Non-pigmented ciliary epithelial cell (primary cell): ENCODE measurements at regions not wholly inside any gene's neighbourhood (a gene's known extent, or its start where the extent isn't known, plus 50 kb on each side); places are given as distances from the start of the nearest gene placed in this dataset.

Experiments
- DNase-seq: peaks from one replicate; pipeline ENCODE4 v3.0.0-alpha.2; 2010; ENCODE audit warnings: low read depth

DNA sequence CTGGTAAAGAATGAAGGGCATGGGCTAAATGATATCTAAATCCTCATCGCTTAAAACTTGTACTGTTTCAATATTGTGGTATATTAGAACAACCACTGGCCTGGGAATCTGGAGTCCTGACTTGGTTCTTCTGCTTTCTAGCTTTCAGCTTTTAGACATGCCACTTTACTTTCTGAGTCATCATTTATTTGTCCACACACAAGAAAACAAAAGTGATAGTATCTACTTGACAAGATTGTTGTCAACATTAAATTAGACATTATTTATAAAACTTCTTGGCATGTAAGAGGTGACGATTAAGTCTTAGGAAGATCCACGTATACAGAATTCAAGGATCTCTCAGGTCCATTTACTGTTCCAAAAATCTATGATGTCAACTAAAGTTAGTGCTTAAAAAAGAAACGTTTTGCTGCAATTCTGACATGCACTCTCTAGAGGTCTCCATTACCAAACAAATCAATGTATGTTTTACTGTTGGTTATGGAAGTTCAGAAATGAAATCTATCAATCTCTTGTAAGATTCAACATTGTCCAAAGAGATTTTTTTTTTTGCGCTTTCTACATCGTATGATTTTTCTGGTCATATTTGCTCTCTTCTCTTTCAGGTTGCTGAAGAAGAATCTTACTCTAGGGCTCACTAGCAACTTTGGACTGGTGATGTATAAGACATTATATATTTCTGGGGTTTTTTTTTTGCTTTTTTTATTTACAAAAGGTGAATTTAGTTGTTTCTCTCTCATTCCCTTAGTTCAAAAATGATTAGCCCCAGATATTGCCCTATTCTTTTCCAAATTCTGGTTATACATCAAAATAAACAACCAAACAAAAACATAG, 53.6 kb upstream of the DYNC1I1 start:
- peak; percentile 3 for DNase-seq

DNA sequence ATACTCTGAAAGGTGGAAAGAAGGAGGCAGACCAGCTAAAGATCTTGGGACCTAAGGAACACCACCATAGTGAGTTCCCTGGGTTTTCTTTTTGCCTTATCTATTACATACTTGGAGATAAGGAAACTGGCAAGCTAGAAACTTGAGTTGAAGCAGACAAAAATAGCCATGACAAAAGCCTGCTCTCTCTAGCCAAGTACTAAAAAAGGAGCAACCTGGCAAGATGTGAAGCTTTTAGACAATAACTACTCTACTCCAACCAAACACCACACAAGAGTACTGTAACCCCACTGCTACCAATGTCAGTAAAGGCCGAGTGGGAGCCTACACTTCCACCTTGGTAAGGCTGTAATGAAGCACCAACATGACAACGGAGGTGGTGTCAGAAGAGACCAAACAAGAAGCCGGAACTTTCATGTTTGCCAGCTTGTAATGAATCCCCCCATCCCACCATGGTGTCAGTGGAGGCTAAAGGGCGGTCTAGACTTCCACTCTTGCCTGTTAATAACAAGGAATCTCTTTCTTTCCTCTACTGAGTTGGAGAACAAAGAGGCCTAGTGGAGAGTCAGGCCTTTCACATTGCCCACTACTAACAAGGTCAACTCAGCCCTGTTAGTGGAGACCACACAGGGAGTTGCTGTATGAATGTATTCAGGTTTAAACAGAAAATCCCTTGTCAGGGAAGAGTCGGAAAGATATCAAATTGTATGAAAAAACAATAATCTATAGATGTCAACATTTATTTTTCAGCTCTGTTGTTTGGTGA, 55.8 kb upstream of the DYNC1I1 start:
- no peak for DNase-seq

DNA sequence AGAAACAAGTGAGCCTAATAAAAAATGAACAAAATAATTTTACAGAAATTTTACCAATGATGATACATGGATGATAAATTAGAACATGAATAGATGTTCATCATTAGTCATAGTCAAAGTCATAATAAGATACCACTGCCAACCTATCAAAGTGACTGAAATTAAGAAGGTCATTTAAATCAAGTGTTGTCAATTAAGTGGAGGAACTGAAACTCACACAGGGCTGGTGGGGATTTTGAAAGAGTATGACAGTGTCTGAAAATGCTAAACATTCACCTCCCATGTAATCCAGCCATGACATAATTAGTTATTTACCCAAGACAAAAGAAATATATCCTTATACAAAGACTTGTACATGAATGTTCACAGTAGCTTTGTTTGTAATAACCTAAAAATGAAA, 57.1 kb upstream of the DYNC1I1 start:
- DNase-seq = no peak

DNA sequence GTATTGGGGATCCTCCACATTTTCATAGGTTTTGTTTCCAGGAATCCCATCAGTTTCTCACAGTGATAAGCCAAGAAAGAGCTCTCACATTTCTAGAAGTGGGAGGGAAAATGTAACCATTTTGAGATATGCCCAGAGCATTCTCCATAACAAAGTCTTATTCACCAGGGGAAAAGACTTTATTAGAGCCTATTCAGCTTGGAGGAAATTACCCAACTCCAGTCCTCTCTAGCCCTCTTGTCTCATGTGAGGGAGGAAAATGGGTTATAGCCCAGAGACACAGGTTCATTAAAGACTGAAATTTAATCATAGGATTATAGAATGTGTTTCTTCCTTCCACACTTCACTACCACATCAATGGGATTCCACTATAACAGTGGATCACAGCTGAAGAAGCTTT, 61.6 kb upstream of the DYNC1I1 start:
- DNase-seq = no peak

DNA sequence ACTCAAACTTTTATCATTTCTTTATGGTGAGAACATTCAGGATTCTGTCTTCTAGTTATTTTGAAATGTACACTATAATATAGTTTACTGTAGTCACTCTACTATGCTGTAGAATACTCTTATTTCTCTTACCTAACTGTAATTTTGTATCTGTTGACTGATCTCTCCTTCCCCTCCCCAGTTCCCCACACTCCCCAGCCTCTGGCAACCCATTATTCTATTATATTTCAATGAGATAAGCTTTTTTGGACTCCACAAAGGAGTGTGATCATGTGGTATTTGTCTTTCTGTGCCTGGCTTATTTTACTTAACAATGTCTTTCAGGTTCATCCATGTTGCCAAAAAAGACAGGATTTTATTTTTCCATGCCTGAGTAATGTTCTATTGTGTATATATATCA, 71.4 kb upstream of the DYNC1I1 start:
- no peak for DNase-seq

DNA sequence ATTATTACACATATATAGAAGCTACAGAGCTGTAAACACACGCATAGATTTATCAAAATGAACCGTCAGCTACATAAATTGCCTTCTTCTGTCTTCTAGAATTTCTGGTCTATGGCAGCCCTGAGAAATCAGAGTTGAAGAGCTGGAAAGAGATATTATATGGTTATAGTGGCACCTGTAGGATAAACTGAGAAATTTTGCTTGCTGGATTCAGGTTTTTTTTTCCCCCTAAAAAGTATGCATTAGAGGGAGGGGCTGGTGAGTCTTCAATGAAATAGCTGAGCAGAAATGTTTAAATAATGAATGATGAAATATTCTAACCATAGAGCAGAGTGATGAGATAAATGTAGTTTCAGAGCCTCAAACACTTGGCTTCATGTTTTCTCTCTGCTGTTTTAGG, 78.0 kb upstream of the DYNC1I1 start:
- no peak for DNase-seq

DNA sequence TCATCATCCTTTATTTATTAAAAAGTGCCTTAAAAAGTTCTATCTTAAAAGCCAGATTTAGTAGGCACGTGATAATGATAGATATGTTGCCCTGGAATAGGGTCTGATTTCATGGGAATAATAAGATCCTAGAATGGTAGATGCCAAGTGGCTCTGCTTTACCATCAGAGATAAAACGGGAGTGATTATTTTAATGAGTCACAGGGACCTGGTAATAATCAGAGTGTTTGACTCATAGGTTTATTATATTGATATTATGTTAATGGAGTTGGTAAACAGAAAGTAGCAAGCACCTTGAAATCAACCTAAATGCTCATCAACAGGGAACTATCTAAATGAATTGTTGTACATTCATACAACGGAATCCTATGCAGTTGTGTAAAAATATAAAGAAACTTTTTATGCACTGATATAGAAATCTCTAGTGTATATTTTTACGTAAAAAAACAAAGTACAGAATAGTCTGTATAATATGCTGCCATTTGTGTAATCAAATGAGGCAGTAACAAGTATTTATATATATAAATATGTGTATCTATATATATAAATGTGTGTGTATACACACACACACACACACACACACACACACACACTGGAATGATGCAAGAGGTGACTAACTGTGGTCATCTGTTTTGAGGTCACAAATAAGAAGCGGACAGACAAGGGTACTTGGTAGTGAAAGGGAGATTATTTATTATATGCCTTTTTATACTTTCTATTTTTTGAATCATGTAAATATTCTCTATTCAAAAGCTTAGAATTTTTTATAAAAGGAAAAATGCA, 78.6 kb upstream of the DYNC1I1 start:
- no peak for DNase-seq

DNA sequence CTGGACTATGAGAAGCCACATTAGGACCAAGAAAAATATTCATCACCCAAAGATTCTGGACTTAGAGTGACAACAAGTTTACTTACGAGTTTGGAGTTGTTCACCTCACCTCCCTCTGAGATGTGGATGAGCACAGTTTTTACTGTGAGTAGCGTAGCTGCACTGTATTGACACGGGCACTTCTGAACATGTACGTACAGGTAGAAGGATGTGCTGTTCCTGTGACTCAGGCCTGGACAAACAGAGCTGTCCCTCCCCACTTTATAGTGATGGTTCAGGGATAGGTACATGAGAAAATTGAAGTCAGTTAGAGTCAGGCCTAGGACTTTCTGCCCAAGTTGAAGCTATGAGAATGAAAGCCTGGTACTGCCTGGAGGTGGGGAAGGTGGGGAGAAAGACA, 80.9 kb upstream of the DYNC1I1 start:
- no peak for DNase-seq

DNA sequence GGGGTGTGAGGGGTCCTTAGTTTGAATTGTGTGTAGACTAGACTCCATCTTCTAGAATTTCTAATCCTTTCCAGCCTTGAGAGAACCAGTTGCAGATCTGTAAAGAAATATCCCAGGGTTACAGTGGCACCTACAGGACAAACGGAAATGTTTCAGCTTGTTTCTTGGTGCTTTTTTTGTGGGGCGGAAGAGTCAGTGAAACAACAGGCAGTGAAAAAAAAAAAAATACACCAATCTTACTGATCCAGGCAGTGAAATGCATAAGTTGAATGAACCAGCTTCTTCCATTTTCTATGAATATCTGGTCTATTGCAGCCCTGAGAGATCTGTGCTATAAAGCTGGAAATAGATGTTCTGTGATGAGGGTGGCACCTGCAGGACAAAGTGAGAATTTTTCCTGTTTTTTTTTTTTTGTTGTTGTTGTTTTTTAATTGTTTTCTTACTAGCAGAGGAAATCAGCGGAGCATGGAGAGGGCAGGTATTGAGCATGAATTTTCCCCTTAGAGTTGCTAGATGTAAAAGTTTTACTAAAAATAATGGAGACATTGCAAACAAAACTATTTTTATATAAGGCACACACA, 81.9 kb upstream of the DYNC1I1 start:
- no peak for DNase-seq

DNA sequence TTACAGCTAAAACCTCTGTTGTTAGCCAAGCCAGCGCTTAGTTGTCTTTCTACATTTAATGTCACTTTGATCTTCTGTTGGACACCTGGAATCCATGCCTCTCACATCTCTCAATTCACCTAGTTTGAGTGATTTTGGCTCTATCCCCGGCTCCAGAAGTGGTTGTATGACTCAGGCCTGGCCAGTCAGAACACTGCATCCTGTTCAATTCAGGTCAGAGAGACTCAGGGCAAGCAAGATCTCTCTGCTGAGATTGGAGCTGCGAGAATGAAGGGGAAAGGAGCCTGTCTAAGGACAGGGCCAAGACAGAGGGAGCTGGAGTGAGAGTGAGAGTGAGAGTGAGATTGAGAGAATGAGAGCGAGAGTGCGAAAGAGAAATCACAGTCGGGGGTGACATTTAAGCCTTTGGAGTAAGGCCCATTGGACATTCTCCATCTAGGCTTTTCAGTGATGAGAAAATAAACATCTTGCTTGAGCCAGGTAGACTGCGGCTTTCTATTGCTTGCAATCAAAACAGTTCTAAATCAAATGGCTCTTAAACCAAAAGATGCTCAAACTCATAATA, 83.3 kb upstream of the DYNC1I1 start:
- DNase-seq = no peak

DNA sequence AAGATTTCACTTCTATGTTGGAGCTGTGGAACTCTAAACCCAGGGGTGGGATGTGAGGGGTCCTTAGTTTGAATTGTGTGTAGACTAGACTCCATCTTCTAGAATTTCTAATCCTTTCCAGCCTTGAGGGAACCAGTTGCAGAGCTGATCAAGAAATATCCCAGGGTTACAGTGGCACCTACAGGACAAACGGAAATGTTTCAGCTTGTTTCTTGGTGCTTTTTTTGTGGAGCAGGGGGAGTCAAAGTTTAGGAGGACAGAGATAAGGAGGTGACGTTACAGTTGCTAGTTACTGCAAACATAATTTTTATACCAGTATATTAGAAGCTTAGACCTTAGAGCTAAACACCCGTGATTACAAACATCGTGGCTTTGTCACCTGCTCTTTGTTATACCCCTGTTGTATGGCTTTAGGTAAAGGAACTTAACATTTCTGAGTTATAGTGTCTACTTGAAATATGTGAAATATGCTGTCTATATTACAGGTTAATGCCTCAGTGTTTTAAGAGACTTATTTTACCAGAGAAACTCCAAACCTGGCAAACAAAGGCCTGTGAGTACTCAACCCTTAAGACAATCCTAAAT, 84.5 kb upstream of the DYNC1I1 start:
- DNase-seq = no peak

DNA sequence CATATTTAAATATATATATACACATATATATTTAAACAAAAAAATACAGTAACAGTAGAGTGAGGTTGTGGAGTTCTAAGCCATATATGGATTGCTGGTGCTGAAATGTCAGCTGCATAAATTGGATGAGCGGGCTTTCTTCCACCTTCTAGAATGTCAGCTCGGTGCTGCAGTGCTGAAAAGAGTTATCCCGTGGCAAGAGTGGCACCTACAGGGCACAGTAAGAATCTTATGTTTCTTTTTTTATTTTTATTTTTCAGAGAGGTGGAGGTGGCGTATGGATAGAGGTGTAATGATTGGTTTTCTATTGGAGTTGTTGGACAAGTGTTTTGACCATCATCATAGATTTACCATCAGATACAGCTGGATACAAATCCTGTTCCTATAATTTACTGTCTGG, 86.2 kb upstream of the DYNC1I1 start:
- DNase-seq = no peak

DNA sequence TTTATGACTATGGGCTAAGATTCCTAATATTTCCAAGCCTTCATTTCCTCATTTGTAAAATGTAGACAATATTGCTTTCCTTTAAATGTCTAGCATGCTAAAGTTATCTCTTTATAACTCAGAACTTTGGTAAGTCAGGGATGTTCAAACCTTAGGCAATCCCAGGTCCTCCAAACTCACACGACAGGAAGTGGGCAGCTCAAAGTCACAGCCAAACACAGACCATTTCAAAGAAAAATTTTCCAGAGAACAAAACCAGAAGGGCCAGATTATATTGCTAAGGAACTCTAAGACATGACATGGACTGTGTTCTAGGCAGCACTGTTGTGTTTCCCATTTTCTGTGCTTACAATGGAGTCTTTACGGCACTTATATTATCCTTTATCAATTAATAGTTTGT, 87.8 kb upstream of the DYNC1I1 start:
- no peak for DNase-seq

DNA sequence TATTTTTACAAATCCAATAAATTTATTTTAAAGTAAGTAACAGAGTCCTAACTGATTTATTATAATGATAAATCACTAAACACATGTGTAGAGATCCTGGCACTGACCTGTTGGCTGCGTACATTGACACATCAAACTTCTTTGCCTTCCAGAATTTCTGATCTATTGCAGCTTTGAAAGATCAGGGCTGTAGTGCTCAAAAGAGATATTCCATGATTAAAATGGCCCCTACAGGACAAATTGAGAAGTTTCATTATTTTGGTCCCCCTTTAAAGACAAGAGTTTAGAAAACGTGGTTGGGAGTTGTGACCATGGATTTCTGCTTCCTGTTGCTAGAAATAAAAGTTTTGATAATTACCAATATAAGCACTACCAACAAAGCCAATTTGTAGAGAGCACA, 87.7 kb upstream of the PDK4 start:
- DNase-seq = no peak

DNA sequence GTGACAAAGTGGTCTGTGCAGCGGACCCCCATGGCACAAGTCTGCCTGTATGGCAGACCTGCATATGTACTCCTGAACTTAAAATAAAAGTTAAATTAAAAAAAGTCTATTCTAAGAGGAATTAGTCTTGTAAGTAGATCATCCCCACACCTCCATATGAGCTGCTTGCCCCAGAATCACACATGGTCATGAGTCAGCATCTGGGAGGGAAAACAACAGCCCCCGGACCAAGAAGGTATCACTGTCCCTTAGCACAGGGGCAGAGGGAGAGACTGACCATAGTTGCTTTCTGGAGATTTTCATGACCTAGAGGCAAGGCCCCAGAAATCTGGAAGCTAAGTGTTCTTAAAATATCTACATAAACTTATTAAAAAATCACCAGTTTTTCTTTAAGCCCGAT, 86.6 kb upstream of the PDK4 start:
- no peak for DNase-seq

DNA sequence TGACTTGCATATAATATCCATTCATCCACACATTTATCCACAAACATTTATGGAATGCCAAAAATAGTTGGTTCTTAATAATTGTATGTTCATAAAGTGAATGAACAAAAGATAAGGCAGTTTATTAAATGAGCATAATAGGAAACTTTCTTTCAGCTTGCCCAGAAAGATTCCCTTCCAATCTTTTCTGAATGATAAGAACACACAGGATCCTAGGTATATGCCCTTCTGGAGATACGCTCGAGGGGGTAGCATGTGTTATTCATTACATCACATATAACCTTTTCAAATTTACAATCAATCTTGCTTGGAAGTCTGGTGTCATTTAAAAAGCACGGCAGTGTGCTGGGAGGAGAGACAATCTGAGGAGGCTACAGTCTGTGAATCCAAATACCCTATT, 80.4 kb upstream of the PDK4 start:
- no peak for DNase-seq

DNA sequence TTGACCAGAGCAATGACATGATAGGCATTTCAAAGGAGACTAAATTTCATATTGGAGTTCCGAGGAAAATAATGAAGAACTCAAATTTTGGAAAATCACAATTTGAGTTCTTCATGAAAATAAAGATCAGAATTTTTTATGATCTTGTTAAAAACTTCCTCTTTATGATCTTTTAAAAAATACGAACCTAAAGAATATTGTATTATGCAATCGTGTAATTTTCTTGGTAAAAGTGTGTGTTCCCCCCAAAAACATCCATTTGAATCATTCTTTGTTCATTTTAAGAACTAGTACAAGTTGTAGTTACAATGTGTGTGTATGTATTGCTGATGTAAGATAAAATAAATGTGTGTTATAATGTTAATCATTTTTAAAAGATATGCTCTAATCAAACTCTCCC, 79.3 kb upstream of the PDK4 start:
- no peak for DNase-seq

DNA sequence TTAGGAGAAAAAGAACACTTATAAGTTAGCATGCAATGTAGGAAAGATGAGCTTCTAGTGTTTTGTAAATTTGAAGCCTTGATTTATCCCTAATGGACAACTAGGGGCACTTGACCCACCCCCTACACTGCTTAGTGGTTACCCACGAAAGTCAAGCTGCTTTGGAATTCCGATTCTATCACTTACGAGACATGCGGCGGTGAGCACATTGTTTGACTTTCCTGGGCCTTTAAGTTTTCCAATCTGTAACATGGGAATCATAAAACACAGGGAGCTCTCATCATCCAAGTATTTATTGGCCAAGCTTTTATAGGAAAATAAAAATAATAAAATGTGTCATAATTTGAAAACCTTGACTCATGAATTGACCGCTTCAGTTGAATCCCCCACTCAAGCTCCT, 78.7 kb upstream of the PDK4 start:
- no peak for DNase-seq

DNA sequence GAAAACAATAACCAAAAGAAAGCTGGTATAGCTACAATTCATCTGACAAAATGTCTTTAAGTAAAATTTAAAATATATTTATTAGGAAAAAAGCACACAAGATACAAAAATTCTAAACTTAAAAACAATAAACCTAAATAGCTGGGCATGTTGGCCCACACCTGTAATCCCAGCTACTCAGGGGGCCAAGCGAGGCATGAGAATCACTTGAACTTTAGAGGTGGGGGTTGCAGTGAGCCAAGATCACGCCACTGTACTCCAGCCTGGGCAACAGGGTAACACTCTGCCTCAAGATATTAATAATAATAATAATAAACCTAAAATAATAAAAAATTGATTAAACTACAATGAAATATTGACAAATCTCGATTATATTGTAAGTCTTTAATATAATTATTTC, 77.8 kb upstream of the PDK4 start:
- DNase-seq = no peak

DNA sequence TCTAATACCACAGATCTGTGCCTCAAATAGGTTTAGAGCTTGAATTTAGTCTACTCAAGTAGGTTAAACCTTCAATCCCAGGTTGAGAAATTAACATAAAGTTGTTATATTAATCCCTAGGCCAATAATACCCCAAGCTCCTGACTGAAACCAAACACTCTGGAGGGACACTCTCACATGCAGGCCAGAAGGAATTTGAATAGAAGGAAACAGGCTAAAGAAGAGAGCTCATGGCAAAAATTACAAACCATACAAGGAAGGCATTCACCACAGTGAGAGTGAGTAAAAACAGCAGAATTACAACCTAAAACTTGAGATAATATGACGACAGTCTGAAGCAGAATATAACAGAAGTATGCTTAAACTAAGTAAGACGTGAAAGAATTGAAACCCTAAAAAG, 76.1 kb upstream of the PDK4 start:
- DNase-seq = no peak

DNA sequence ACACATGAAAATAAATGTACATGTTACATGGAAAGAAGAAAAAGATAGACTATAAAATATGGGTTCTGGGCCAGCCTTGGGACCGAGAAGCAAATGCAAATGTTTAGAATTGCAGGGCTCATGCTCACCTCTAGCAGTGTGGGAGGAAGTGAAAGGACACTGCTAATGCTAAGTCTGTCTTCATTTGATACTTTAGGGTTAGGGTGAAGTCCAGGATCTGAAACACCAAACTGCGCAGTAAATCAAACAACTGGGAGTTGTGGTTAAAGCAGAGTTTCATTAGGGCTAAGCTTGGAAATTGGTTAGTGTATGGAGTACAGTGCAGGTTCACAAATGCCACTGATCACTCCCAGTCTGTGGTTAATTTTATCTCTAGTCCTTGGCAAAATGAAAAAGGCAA, 73.2 kb upstream of the PDK4 start:
- DNase-seq = no peak

DNA sequence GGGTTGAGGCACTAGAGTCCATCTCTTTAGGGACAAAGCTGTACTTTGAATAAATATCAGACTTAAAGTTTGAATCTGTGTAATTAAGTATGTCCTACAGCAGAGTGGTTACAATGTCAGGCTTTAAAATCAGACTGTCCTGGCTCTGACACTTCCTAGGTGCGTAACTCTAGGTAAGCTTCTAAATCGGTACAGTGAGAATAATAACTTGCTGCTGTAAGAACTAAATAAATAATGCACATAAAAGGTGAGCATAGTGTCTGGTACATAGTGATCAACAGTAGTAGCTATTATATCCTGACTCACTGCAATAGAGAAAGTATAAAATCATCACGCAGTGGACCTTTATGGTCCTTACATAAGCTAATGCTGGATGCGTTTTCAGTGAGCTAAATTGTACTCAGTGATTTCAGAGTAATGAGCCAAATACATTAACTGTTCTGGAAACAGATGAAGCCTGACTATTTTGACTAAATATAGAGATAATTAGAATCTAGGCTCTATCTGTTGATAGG, 72.2 kb upstream of the PDK4 start:
- DNase-seq = no peak
